ENCODE measurements at regions not wholly inside any gene's neighbourhood (a gene's known extent, or its start where the extent isn't known, plus 50 kb on each side); places are given as distances from the start of the nearest gene placed in this dataset.
A peak's percentile ranks its signal among the peaks of the same experiment; 100 is the strongest.
"Not testable (repeated sequence)": the region's sequence is repeated elsewhere in the genome, so short reads cannot be mapped to it uniquely, and the experiment has no call there.

DNA sequence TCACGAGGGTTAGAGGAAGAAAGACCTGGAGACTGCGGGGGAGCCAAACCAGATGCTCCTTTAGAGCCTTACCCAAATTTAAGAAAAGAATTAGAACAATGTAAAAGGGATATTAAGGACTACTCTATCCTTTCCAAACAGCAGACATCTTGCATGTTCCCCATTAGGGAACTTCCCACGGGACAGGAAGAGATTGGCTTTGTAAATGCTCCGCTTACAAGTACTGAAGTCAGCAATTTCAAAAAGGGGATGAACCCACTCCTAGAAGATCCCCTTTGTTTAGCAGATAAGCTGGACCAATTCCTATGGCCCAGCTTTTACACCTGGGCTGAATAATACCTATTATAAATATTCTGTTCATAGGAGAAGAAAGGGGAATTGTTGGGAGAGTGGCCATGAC is 74.2 kb downstream of the APOBEC1 start:
- DNase-seq (ENCODE audit: low spot score) (no peak), ATAC-seq (ENCODE audit: low FRiP score) (no peak)
- no peak for TF ChIP-seq CTCF (IDR thresholded peaks at IDR 0.05)

DNA sequence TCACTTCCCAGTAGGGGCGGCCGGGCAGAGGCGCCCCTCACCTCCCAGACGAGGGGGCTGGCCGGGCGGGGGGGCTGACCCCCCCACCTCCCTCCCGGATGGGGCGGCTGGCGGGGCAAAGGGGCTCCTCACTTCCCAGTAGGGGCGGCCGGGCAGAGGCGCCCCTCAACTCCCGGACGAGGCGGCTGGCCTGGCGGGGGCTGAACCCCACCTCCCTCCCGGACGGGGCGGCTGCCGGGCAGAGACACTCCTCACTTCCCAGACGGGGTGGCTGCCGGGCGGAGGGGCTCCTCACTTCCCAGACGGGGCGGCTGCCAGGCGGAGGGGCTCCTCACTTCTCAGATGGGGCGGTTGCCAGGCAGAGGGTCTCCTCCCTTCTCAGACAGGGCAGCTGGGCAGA is 75.6 kb downstream of the APOBEC1 start:
- not testable (repeated sequence) for DNase-seq (ENCODE audit: low spot score); ATAC-seq (ENCODE audit: low FRiP score)

DNA sequence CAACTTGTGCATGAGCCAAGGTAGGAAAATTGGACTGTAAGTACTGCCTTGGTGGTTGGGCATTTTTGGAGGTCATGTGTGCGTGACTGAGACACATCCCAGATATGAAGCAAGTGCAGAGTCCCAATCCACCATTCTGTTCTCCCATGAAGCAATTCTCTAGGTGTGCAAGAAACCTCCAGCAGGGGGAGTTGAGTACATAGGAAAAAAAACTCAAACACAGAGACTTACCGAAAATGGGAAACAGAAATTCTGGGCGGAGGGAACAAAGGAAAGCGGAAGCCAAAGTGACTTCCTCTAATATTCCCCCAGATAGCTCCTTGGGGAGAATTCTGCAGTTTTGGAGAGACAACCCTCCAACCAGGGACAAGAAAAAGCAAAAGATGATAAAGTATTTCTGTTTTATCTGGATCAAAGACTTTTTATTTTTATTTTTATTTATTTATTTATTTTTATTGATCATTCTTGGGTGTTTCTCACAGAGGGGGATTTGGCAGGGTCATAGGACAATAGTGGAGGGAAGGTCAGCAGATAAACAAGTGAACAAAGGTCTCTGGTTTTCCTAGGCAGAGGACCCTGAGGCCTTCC is 76.9 kb downstream of the APOBEC1 start:
- peak; percentile 47 for DNase-seq (ENCODE audit: low spot score)
- not testable (repeated sequence) for ATAC-seq (ENCODE audit: low FRiP score)

DNA sequence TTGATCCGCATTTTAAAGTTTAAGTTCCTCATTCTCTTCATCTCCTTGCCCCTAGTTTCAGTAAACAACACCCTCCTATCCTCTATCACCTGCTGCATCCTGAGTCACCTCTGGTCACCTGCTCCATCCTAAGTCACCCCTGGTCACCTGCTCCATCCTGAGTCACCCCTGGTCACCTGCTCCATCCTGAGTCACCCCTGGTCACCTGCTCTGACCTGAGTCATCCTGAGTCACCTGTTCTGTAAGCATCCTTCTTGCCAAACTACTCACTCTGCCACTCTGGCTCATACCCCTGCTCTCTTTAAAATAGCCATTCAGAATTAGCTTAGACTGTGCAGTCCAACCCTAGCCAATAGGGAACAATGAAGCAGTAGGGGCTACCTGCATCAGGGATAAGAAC is 80.6 kb upstream of the CD163 start:
- DNase-seq (ENCODE audit: low spot score); ATAC-seq (ENCODE audit: low FRiP score): not testable (repeated sequence)

- no peak for ATAC-seq (ENCODE audit: low FRiP score)
- TF ChIP-seq CTCF (IDR thresholded peaks at IDR 0.05) = no peak
- no peak for DNase-seq (ENCODE audit: low spot score)
Observed at GRCh38 chr12:7583471-7583870, 79.9 kb upstream of the CD163 start.

DNA sequence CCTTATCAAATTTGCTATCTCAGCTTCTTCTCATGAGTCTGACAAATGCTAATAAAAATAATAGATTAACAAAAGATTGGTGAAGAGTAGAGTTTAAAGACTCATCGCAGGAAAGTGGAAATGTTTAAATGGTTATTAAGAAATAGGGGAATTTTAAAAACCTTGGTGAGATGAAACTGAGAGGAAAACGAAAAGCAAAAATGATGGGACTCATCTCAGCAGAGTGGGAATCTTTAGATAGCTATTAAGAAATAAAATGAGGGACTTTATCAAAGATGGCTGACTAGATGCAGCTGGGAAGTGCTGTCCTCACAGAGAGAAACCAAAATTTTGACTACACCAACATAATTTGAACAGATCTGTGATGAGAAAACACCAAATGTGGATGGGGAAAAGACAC is 79.2 kb upstream of the CD163 start:
- DNase-seq (ENCODE audit: low spot score) (no peak), ATAC-seq (ENCODE audit: low FRiP score) (no peak)
- TF ChIP-seq CTCF (IDR thresholded peaks at IDR 0.05) = no peak

DNA sequence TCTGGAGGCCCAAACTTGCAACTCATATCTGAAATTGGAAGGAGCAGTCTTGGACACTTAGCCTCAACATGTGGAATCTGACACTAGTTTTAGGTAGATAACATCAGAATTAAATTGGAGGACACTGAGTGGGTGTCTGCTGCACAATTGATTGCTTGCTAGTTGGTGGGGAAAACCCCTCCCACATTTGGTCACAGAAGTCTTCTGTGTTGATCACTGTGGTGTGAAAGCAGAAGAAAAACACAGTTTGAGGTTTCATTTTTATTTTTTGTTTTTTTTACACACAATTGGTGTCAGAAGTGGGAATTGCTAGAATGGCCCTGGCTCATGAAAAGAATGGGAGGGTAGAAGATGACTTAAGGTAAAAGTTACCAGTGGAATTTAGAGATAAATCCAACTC is 78.0 kb upstream of the CD163 start:
- TF ChIP-seq CTCF (IDR thresholded peaks at IDR 0.05) = no peak
- DNase-seq (ENCODE audit: low spot score) = no peak
- no peak for ATAC-seq (ENCODE audit: low FRiP score)

DNA sequence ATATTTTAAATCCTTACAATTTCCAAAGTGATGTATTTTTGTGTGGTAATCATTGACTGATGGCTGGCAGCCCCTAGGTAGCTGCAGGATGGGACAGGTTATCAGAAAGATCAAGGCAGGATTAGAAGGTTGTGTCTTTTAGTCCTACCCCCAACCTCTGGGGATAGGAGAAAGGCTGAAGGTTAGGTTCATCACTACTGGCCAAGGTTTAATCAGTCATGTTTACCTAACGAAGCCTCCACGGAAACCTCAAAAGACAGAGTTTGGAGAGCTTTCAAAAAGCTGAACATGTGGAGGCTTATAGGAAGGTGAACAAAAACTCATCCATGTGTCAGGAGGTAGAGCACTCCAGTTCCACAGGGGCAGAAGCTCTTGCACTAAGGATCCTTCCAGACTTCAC is 77.5 kb upstream of the CD163 start:
- no peak for TF ChIP-seq CTCF (IDR thresholded peaks at IDR 0.05)
- DNase-seq (ENCODE audit: low spot score) (no peak), ATAC-seq (ENCODE audit: low FRiP score) (no peak)

DNA sequence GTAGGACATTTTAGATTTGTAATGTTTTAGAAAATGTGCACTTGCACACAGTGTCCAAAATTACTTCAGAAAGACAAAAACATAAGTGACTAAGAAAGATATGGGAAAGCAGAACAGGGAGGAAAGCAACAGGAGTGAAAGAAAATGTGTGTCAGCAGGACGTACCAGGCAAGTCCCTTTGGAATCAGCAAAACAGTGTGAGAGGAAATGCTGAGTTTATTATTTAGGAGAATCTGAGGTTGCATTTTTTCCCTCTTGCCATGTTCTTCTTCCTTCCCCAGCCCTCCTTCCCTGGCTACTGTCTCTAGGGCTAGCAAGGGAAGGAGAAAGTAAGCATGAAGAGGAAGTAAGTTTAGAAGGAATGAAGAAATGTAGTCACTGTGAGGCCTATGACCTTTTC is 67.7 kb upstream of the CD163 start:
- no peak for TF ChIP-seq CTCF (IDR thresholded peaks at IDR 0.05)
- DNase-seq (ENCODE audit: low spot score) (no peak), ATAC-seq (ENCODE audit: low FRiP score) (no peak)
